Right lobe of liver (tissue), 6 donors: ENCODE measurements at regions not wholly inside any gene's neighbourhood (a gene's known extent, or its start where the extent isn't known, plus 50 kb on each side); places are given as distances from the start of the nearest gene placed in this dataset.

Experiments
- ATAC-seq, 4 donors: fragments of 200-7000 bp; cut with Tn5 transposase; one replicate each; pipeline ENCODE4 v1.9.1; 2020; ENCODE audit warnings: mild to moderate bottlenecking in 4 of 4, moderate library complexity in 4 of 4
- DNase-seq, 3 donors: peaks; one replicate each; pipeline ENCODE4 v3.0.0-alpha.2; 2020
- H3K27ac ChIP-seq, 3 donors: fragments of 200-600 bp; one replicate each; pipeline ENCODE4 v1.8.0; 2022
- H3K27me3 ChIP-seq, 2 donors: fragments of 200-600 bp; one replicate each; pipeline ENCODE4 v1.8.0; 2022
- H3K36me3 ChIP-seq, 4 donors: fragments of 200-600 bp; sonication (generic) in 1 of 4; one replicate each; pipeline versions ENCODE4 v1.5.1 to v1.8.0; 2017 to 2022; ENCODE audit warnings: control low read depth in 1 of 4
- H3K4me1 ChIP-seq, 4 donors: fragments of 200-600 bp; sonication (generic) in 1 of 4; one replicate each; pipeline versions ENCODE4 v1.5.1 to v1.8.0; 2017 to 2022; ENCODE audit warnings: control low read depth in 1 of 4
- H3K4me3 ChIP-seq, 3 donors: fragments of 200-600 bp; one replicate each; pipeline ENCODE4 v1.8.0; 2022
- H3K9me3 ChIP-seq, 4 donors: fragments of 200-600 bp; sonication (generic) in 1 of 4; one replicate each; pipeline versions ENCODE4 v1.5.1 to v1.8.0; 2017 to 2022; ENCODE audit warnings: control low read depth in 1 of 4
- POLR2A ChIP-seq: fragments of 450-650 bp; IDR thresholded peaks from one replicate; pipeline ENCODE4 v1.6.1; 2017; ENCODE audit warnings: antibody characterized with exemption, mild to moderate bottlenecking
- WGBS: methylation state at CpG from one replicate; pipeline ENCODE4 v1.1.6; 2018; ENCODE audit warnings: low coverage, low lambda C conversion rate; ENCODE audit not compliant: insufficient coverage; ENCODE audit errors: missing lambda C conversion rate; 5-methylcytosine and 5-hydroxymethylcytosine counted together
- intact Hi-C, 2 donors: fragments of 100-400 bp; cut with DNase I; formaldehyde crosslinking; loops; one replicate each; pipeline versions ENCODE4 v1.11.2 to v1.14.1; 2022
- TF ChIP-seq, protein P1 (sequence below), 4 donors: fragments of 200-600 bp in 3 of 4; fragments of 450-650 bp in 1 of 4; IDR thresholded peaks; one replicate each; pipeline versions ENCODE4 v1.5.1 to v1.8.0; 2016 to 2022; ENCODE audit warnings: antibody characterized with exemption in 4 of 4, mild to moderate bottlenecking in 2 of 4
- donor health status: DM: no; HTN: yes; CAD: no.
- donor health status: DM: no; HTN: no; CAD: no.
- donor health status: DM: no; HTN: no; CAD: no.
- donor health status: DM: no; HTN: yes; CAD: no.
- donor health status: DM: no; HTN: yes; CAD: no.

DNA sequence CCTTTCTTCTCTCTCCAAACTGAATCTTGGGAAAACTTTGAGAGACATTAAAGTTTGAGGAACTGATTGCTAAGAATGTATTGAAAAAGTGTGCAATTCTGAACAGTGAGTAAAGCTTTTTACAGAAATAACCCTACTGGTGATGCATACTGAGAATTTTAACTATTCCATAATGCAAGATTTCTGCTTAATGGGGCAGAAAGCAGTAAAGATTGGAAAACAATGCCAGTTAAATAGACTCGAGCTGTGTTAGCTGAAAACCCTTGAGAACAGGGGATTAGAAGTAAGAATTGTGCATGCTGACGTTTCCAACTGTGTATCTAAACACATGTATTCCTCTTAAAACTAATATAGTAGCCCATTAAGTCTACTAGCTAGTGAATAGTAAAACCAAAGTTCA is 1500.2 kb upstream of the PRMT6 start:
- Histone ChIP-seq H3K27ac (no peak overlapping the region), H3K27me3 (no peaks in the 10 kb centered on the region), H3K36me3 (no peaks in the 10 kb centered on the region), H3K4me3 (no peak overlapping the region), H3K4me1 (no peaks in the 10 kb centered on the region), H3K9me3 (no peaks in the 10 kb centered on the region)
- ATAC-seq, result no peak
- intact Hi-C loops, result no loop called here
- TF ChIP-seq POLR2A, result no peak
- TF ChIP-seq, protein P1, sequence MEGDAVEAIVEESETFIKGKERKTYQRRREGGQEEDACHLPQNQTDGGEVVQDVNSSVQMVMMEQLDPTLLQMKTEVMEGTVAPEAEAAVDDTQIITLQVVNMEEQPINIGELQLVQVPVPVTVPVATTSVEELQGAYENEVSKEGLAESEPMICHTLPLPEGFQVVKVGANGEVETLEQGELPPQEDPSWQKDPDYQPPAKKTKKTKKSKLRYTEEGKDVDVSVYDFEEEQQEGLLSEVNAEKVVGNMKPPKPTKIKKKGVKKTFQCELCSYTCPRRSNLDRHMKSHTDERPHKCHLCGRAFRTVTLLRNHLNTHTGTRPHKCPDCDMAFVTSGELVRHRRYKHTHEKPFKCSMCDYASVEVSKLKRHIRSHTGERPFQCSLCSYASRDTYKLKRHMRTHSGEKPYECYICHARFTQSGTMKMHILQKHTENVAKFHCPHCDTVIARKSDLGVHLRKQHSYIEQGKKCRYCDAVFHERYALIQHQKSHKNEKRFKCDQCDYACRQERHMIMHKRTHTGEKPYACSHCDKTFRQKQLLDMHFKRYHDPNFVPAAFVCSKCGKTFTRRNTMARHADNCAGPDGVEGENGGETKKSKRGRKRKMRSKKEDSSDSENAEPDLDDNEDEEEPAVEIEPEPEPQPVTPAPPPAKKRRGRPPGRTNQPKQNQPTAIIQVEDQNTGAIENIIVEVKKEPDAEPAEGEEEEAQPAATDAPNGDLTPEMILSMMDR (IDR thresholded peaks at IDR 0.05), result no peak
- WGBS, result 22% methylated on average over 2 of the region's 2 CpGs
- DNase-seq, result no peak

DNA sequence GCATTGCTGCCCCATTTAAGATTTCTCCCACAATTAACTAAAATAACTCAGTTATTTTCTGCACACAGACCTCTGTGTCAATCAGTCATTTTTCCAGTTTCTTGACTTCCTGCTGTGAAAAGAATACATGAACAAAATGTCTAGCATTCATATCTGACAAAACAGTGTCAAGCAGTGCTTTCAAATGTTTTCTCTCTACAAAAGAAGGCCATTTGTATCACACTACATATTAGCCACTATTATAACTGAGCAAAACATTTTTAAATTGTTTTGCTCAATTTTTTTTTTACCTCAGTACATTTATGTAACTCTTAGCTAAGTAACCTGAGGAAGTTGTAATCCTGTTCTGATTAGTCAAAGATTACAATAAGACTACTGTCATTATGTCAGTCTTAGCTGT is 1498.5 kb upstream of the PRMT6 start:
- Histone ChIP-seq H3K4me1 (no peaks in the 10 kb centered on the region), H3K27me3 (no peaks in the 10 kb centered on the region), H3K9me3 (no peaks in the 10 kb centered on the region), H3K27ac (no peak overlapping the region), H3K4me3 (no peak overlapping the region), H3K36me3 (no peaks in the 10 kb centered on the region)
- intact Hi-C loops, result no loop called here
- TF ChIP-seq, protein P1 (IDR thresholded peaks at IDR 0.05), result no peak
- TF ChIP-seq POLR2A, result no peak
- ATAC-seq (no peak), DNase-seq (no peak)

DNA sequence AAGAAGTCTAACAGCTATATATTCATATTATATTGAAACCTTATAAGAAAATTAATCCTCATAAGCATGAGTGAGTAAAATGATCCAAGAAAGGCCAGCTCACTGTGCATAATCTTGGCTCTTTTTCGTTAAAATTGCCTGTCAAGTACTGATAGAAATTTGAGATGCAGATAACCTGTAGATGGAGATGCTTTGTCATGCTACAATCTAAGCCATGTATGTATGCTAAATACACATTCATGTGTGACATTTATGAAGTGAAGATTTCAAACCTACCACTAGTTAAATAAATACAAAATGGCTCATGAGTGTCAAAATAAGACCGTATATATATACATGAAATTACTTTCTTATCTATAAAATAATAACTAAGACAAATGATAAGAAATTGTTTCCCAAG is 1491.5 kb upstream of the PRMT6 start:
- no peaks in the 10 kb centered on the region for H3K27me3 ChIP-seq
- TF ChIP-seq POLR2A, result no peak
- TF ChIP-seq, protein P1 (IDR thresholded peaks at IDR 0.05), result no peak
- H3K4me1 ChIP-seq, result no peaks in the 10 kb centered on the region
- H3K27ac ChIP-seq, result no peak overlapping the region
- intact Hi-C loops, result no loop called here
- no peaks in the 10 kb centered on the region for H3K9me3 ChIP-seq
- WGBS, result 36% methylated on average over 2 of the region's 2 CpGs
- DNase-seq, result no peak
- no peak for ATAC-seq
- H3K4me3 ChIP-seq, result no peak overlapping the region
- H3K36me3 ChIP-seq, result no peaks in the 10 kb centered on the region

DNA sequence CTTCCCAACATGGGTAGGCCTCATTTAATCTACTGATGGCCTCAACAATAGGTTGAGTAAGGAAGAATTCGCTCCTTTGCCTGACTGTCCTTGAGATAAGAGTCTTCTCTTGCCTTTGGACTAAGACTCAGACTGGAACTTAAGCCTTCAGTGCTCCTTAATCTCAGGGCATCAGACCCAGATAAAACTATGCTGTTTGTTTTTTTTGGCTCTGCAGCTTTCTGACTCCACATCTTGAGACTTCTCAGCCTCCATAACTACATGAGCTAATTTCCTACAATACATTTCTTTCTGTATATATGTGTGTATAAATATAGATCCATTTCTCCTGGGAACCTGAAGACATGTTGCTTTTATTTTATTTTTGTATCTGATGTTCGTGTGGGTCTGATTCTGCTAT is 1470.7 kb upstream of the PRMT6 start:
- Histone ChIP-seq H3K4me1 (no peaks in the 10 kb centered on the region), H3K27ac (no peak overlapping the region), H3K36me3 (no peaks in the 10 kb centered on the region), H3K9me3 (no peaks in the 10 kb centered on the region), H3K4me3 (no peak overlapping the region), H3K27me3 (no peaks in the 10 kb centered on the region)
- ATAC-seq (no peak), DNase-seq (no peak)
- intact Hi-C loops, result no loop called here
- WGBS, result 37% methylated on average over 2 of the region's 2 CpGs
- no peak for TF ChIP-seq POLR2A
- TF ChIP-seq, protein P1 (IDR thresholded peaks at IDR 0.05), result no peak

DNA sequence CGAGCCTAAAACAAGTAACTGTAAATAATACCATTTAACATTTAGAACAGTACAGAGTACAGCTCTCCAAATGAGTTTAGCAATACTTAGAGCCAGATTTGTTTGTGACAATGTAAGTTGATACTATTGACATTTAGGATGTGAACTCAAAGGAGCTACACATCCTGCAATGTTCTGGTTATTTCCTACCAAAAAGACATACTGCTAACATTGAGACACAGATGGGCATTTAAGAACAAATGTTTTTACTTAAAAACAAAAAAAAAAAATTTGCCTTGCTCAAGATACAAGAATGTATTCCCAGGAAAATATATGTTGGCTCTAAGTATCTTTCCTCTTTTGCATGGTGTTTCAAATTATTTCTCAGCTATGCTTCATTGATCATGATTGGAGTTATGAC is 1464.8 kb upstream of the PRMT6 start:
- DNase-seq, result no peak
- Histone ChIP-seq H3K9me3 (no peaks in the 10 kb centered on the region), H3K27me3 (no peaks in the 10 kb centered on the region), H3K4me3 (no peak overlapping the region), H3K4me1 (no peaks in the 10 kb centered on the region), H3K36me3 (no peaks in the 10 kb centered on the region), H3K27ac (no peak overlapping the region)
- TF ChIP-seq, protein P1 (IDR thresholded peaks at IDR 0.05), result no peak
- no peak for TF ChIP-seq POLR2A
- 28% methylated on average over 1 of the region's 1 CpG for WGBS
- intact Hi-C loops, result no loop called here
- no peak for ATAC-seq
